CD4-positive, alpha-beta T cell treated with Interleukin-6 at 100 ng/mL for 8 hours (primary cell): ENCODE measurements at regions not wholly inside any gene's neighbourhood (a gene's known extent, or its start where the extent isn't known, plus 50 kb on each side); places are given as distances from the start of the nearest gene placed in this dataset.
"Not testable (repeated sequence)": the region's sequence is repeated elsewhere in the genome, so short reads cannot be mapped to it uniquely, and the experiment has no call there.

Experiments used
- DNase-seq: peaks from one replicate; pipeline ENCODE4 v3.0.0-alpha.2; 2020; ENCODE audit warnings: mixed read lengths, low spot score

- DNase-seq = not testable (repeated sequence)
Observed at GRCh38 chr1:149700220-149700619, 82.3 kb upstream of the FCGR1A start.

GRCh38 chr1:149700677-149701567 lies 81.6 kb upstream of the FCGR1A start:
- not testable (repeated sequence) for DNase-seq

GRCh38 chr1:149708192-149708853 lies 74.2 kb upstream of the FCGR1A start:
- peak; percentile 66 for DNase-seq

- DNase-seq = not testable (repeated sequence)
Observed at GRCh38 chr1:149711651-149712050, 70.8 kb upstream of the FCGR1A start.

- not testable (repeated sequence) for DNase-seq
Observed at GRCh38 chr1:149712154-149712927, 70.2 kb upstream of the FCGR1A start.

GRCh38 chr1:149713513-149713912 lies 69.0 kb upstream of the FCGR1A start:
- not testable (repeated sequence) for DNase-seq

GRCh38 chr1:149713952-149714351 lies 68.5 kb upstream of the FCGR1A start:
- not testable (repeated sequence) for DNase-seq

- not testable (repeated sequence) for DNase-seq
Observed at GRCh38 chr1:149724618-149725302, 57.7 kb upstream of the FCGR1A start.

GRCh38 chr1:149726688-149727087 lies 55.8 kb upstream of the FCGR1A start:
- not testable (repeated sequence) for DNase-seq

GRCh38 chr1:149728598-149728997 lies 53.9 kb upstream of the FCGR1A start:
- not testable (repeated sequence) for DNase-seq
